NT2/D1 (cell line): ENCODE measurements at regions not wholly inside any gene's neighbourhood (a gene's known extent, or its start where the extent isn't known, plus 50 kb on each side); places are given as distances from the start of the nearest gene placed in this dataset.

ENCODE experiments used
- SUZ12 ChIP-seq: IDR thresholded peaks from 2 replicates; pipeline ENCODE4 v1.6.1; 2011; ENCODE audit not compliant: insufficient read length, insufficient read depth; ENCODE audit errors: extremely low read depth
- YY1 ChIP-seq: IDR thresholded peaks from 2 replicates; pipeline ENCODE4 v1.6.1; 2011; ENCODE audit not compliant: insufficient read length, insufficient read depth
- ZNF274 ChIP-seq: IDR thresholded peaks from 2 replicates; pipeline ENCODE4 v1.6.1; 2011; ENCODE audit warnings: mild to moderate bottlenecking, low read depth, low read length

DNA sequence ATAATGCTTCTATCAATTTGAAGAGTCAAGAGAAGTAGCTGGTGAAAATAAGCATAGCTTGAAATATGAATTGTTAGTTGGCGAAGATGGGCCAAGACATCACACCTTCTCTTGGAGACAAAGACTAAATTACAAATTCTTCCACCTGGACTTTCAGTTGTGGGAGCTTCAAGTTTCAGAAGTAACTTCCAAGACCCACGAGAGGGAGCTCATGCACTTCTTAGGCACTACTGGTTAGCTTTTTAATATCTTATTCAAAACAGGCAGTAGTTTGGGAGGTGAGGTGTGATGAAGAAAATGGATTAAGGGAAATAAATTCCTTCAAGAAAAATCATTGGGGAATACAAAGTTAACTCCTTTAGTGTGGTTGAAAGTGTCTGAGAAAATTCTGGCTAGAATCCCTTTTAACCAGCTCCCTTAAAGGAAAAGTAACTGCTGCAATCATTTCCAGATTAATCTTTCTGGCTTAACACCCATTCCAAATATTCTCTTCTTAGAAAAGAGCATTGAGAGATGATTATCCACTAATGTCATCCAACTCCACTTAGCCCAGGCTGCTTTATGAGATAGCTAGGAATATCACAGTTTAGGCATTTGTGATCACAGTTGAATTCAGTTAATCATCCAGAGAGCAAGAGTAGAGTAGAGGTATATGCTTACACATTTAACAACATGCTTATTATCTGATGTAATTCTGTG lies 139.5 kb upstream of the DMRTA1 start:
- TF ChIP-seq YY1 (no peak), ZNF274 (no peak), SUZ12 (no peak)
